ENCODE measurements at regions not wholly inside any gene's neighbourhood (a gene's known extent, or its start where the extent isn't known, plus 50 kb on each side); places are given as distances from the start of the nearest gene placed in this dataset.

DNA sequence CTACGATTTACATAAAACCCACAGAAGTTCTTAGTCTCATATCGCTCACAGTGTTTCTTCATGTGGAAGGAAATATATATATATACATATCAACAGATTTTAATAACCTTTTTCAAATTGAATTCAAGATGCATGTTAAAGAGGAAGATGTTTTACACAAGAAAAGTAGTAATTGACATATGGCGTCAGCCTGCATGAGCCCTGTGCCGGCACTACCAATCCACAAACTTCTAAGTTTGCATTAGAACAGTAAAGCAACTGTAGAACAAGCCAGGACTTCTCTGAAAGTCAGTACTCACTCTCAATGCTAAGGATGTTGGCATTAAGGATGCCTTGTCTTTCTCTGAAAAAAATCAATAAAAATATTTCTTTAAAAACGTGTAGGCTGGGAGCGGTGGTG, 441.3 kb upstream of the SMIM31 start:
- TF ChIP-seq, protein P1, sequence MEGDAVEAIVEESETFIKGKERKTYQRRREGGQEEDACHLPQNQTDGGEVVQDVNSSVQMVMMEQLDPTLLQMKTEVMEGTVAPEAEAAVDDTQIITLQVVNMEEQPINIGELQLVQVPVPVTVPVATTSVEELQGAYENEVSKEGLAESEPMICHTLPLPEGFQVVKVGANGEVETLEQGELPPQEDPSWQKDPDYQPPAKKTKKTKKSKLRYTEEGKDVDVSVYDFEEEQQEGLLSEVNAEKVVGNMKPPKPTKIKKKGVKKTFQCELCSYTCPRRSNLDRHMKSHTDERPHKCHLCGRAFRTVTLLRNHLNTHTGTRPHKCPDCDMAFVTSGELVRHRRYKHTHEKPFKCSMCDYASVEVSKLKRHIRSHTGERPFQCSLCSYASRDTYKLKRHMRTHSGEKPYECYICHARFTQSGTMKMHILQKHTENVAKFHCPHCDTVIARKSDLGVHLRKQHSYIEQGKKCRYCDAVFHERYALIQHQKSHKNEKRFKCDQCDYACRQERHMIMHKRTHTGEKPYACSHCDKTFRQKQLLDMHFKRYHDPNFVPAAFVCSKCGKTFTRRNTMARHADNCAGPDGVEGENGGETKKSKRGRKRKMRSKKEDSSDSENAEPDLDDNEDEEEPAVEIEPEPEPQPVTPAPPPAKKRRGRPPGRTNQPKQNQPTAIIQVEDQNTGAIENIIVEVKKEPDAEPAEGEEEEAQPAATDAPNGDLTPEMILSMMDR (IDR thresholded peaks at IDR 0.05; ENCODE audit: low read length), result no peak
- TF ChIP-seq EZH2 (optimal IDR thresholded peaks at IDR 0.05; ENCODE audit: low read depth, low read length) (no peak), EZH2phosphoT487 (IDR thresholded peaks at IDR 0.05; ENCODE audit: low read length) (no peak)
